ENCODE measurements at regions not wholly inside any gene's neighbourhood (a gene's known extent, or its start where the extent isn't known, plus 50 kb on each side); places are given as distances from the start of the nearest gene placed in this dataset.
"Not testable (repeated sequence)": the region's sequence is repeated elsewhere in the genome, so short reads cannot be mapped to it uniquely, and the experiment has no call there.

DNA sequence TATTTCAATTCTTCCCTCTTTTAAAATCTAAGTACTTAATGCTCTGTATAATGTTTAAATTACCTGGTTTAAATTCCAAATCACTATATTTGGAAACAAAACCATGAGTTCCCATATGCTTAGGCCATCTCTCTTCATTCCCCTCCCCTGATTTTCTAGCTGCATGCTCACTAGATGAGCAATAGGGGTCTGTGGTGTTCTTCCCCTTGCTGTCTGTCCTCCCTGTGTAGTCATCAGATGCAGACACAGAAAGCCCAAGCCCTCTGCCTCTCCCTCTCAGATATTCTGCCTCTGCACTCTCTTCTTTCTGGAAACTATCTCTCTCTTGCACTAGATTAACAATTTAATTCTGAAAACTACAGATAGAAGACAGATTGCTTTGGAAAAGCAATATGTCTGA, 1730.2 kb downstream of the OLFM4 start:
- H3K36me3 Mint-ChIP-seq (ENCODE audit: low read depth) = no peaks in the 10 kb centered on the region
- H3K4me3 Mint-ChIP-seq = no peak overlapping the region
- H3K27me3 Mint-ChIP-seq = no peaks in the 10 kb centered on the region
- no peaks in the 10 kb centered on the region for H3K4me1 Mint-ChIP-seq
- ATAC-seq (replicated peaks) = no peak
- H3K9me3 Mint-ChIP-seq = peaks cover 24% of the 10 kb centered on the region
- H3K27ac Mint-ChIP-seq = no peak overlapping the region

DNA sequence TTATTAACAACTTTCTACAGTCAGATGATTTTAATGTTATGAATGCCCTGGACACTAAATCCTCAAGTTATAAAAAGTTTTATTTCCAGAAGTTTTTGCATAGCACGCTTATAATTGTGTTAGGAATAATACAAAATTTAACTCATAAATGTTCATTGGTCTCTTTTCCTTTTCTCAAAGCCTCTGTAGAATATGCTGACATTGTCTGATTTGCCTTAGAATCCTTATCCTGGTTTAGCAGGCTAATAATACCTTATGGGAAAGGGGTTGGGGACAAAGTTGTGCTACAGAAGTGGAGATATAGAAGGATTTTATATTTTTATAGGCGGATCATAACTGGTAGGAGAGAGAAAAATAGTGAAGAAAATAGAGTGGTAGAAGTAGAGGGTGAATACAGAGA, 1739.6 kb downstream of the OLFM4 start:
- Mint-ChIP-seq H3K27ac (no peak overlapping the region), H3K36me3 (ENCODE audit: low read depth) (no peaks in the 10 kb centered on the region), H3K9me3 (peaks cover 11% of the 10 kb centered on the region), H3K27me3 (no peaks in the 10 kb centered on the region), H3K4me1 (no peaks in the 10 kb centered on the region), H3K4me3 (no peak overlapping the region)
- no peak for ATAC-seq (replicated peaks)

DNA sequence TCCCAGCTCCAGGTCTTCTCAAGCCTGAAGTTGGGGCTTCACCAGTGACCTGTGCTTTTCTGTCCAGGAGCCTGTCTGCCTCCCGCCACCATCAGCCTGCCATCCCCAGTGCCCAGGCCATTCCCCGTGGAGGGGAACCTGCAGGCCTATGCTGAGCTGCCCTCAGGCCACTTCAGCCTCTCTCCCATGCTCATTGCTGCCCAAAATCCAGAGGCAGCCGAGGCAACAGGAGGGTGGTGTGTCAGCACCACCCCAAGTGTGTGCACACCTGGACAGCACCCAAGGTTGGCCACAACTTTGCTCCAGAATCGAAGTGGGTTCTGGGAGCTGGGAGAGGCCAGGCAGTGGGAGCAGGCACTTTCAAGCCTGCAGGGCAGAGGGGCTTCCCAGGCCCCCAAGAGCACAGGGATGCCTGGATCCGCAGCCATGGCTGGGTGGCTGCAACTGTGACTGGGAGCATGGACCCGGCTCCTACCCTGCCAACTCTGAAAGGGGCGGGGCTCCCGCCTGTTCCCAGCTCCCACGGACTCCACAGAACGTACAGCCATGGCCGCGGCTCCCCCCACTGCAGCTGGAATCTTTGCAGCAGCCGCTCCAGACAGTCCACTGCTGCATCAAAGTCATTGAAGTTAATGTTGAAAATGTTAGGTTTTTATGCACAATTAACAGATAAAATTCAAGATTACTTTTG, 1747.0 kb downstream of the OLFM4 start:
- H3K27ac Mint-ChIP-seq = no peak overlapping the region
- no peaks in the 10 kb centered on the region for H3K27me3 Mint-ChIP-seq
- H3K36me3 Mint-ChIP-seq (ENCODE audit: low read depth) = no peaks in the 10 kb centered on the region
- peaks cover 4% of the 10 kb centered on the region for H3K9me3 Mint-ChIP-seq
- no peak overlapping the region for H3K4me3 Mint-ChIP-seq
- no peak for ATAC-seq (replicated peaks)
- H3K4me1 Mint-ChIP-seq = no peaks in the 10 kb centered on the region

DNA sequence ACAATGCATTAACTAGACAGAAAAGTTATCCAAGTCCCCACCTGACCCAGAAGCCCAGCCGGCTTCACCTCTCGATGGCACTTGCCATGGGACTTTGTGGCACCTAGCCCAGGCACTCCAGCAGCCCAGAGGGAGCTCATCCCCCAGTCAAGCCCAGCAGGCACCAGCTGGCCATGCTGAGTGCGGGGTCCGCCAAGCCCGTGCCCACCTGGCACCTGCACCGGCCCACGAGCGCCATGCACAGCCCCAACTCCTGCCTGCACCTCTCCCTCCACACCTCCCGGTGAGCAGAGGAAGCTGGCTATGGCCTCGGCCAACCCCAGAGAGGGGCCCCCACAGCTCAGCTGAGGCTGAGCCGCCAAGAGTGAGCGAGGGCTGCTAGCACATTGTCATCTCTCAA, 1759.1 kb downstream of the OLFM4 start:
- H3K4me3 Mint-ChIP-seq = no peak overlapping the region
- no peak for ATAC-seq (replicated peaks)
- H3K36me3 Mint-ChIP-seq (ENCODE audit: low read depth) = no peaks in the 10 kb centered on the region
- H3K9me3 Mint-ChIP-seq = peaks cover 7% of the 10 kb centered on the region
- no peaks in the 10 kb centered on the region for H3K4me1 Mint-ChIP-seq
- no peaks in the 10 kb centered on the region for H3K27me3 Mint-ChIP-seq
- no peak overlapping the region for H3K27ac Mint-ChIP-seq

DNA sequence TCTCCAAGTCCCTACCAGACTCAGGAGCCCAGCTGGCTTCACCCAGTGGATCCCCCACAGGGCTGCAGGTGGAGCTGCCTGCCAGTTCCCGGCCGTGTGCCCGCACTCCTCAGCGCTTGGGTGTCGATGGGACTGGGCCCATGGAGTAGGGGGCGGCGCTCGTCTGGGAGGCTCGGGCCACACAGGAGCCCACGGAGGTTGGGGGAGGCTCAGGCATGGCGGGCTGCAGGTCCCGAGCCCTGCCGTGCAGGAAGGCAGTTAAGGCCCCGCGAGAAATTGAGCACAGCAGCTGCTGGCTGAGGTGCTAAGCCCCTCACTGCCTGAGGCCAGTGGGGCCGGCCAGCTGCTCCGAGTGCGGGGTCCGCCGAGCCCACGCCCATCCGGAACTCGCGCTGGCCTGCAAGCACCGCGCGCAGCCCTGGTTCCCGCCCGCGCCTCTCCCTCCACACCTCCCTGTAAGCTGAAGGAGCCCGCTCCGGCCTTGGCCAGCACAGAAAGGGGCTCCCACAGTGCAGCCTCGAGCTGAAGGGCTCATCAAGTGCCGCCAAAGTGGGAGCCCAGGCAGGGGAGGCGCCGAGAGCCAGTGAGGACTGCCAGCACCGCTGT, 1771.1 kb downstream of the OLFM4 start:
- Mint-ChIP-seq H3K4me3 (no peak overlapping the region), H3K36me3 (ENCODE audit: low read depth) (no peaks in the 10 kb centered on the region), H3K27me3 (no peaks in the 10 kb centered on the region), H3K9me3 (peaks cover 8% of the 10 kb centered on the region), H3K4me1 (no peaks in the 10 kb centered on the region), H3K27ac (no peak overlapping the region)
- no peak for ATAC-seq (replicated peaks)

DNA sequence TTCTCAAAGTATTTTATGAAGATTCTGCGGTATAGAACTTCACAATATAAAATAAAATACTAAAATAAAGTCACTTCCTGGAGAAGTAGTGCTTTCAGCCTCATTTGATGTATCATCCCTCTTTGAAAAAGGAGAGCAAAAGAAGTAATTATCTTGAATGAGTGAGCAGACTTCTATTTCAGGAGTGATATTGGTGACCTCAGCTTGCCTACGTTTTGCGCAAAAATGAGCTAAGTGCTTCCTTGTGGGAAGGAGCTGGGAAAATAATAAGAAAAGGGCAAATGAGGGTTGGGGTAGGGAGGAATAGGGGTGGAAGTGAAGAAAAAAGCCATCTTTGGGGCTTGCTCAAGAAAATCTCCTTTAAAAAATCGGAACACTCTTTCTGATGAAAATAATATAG, 1773.6 kb downstream of the OLFM4 start:
- no peak overlapping the region for H3K4me3 Mint-ChIP-seq
- H3K27me3 Mint-ChIP-seq = no peaks in the 10 kb centered on the region
- H3K27ac Mint-ChIP-seq = no peak overlapping the region
- H3K36me3 Mint-ChIP-seq (ENCODE audit: low read depth) = no peaks in the 10 kb centered on the region
- no peak for ATAC-seq (replicated peaks)
- H3K9me3 Mint-ChIP-seq = peaks cover 12% of the 10 kb centered on the region
- H3K4me1 Mint-ChIP-seq = no peaks in the 10 kb centered on the region

DNA sequence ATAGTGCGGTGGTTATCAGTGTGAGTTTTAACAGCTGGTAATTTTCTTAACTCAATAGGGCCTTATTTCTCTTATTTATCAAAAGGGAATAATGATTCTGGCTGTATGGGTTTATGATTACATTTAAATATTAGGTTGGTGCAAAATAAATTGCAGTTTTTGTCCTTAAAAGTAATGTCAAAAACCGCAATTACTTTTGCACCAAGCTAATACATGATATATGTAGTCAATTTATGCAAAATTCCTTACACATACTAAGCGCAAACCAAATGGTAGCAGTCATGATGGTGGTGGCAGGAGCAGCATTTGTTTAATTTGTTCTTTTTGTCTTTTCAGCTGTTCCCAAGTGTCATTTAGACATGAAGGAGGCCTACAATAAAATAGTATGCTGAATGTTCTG, 1777.1 kb downstream of the OLFM4 start:
- H3K9me3 Mint-ChIP-seq = peaks cover 20% of the 10 kb centered on the region
- ATAC-seq (replicated peaks) = no peak
- H3K4me1 Mint-ChIP-seq = no peaks in the 10 kb centered on the region
- no peak overlapping the region for H3K27ac Mint-ChIP-seq
- no peaks in the 10 kb centered on the region for H3K27me3 Mint-ChIP-seq
- no peaks in the 10 kb centered on the region for H3K36me3 Mint-ChIP-seq (ENCODE audit: low read depth)
- no peak overlapping the region for H3K4me3 Mint-ChIP-seq

DNA sequence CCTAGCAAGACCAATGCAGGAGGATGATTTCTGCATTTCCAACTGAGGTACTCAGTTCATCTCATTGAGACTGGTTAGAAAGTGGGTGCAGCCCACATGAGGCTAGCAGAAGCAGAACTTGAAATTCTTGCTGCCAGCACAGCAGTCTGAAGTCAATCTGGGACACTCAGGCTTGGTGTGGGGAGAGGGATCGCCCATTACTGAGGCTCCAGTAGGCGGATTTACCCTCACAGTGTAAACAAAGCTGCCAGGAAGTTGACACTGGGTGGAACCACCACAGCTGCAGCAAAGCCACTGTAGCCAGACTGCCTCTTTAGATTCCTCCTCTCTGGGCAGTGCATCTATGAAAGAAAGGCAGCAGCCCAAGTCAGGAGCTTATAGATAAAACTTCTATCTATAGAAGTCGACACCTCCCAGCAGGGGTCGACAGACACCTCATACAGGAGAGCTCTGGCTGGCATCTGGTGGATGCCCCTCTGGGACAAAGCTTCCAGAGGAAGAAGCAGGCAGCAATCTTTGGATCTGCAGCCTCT, 1793.4 kb downstream of the OLFM4 start:
- H3K4me1 Mint-ChIP-seq; H3K27me3 Mint-ChIP-seq; H3K27ac Mint-ChIP-seq; ATAC-seq (replicated peaks); H3K36me3 Mint-ChIP-seq (ENCODE audit: low read depth); H3K4me3 Mint-ChIP-seq: not testable (repeated sequence)
- H3K9me3 Mint-ChIP-seq = peaks cover 13% of the 10 kb centered on the region

DNA sequence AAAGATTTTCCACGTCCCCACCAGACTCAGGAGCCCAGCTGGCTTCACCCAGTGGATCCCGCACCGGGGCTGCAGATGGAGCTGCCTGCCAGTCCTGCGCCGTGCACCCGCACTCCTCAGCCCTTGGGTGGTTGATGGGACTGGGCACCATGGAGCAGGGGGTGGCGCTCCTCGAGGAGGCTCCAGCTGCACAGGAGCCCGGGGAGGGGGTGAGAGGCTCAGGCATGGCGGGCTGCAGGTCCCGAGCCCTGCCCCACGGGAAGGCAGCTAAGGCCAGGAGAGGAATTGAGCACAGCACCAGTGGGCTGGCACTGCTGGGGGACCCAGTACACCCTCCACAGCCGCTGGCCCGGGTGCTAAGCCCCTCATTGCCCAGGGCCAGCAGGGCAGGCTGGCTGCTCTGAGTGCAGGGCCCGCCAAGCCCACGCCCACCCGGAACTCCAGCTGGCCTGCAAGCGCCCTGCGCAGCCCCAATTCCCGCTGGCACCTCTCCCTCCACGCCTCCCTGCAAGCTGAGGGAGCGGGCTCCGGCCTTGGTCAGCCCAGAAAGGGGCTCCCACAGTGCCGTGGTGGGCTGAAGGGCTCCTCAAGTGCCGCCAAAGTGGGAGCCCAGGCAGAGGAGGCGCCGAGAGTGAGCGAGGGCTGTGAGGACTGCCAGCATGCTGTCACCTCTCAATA, 1800.9 kb downstream of the OLFM4 start:
- H3K4me3 Mint-ChIP-seq; H3K4me1 Mint-ChIP-seq; H3K27ac Mint-ChIP-seq; H3K27me3 Mint-ChIP-seq; ATAC-seq (replicated peaks); H3K36me3 Mint-ChIP-seq (ENCODE audit: low read depth): not testable (repeated sequence)
- H3K9me3 Mint-ChIP-seq = peaks cover 20% of the 10 kb centered on the region

DNA sequence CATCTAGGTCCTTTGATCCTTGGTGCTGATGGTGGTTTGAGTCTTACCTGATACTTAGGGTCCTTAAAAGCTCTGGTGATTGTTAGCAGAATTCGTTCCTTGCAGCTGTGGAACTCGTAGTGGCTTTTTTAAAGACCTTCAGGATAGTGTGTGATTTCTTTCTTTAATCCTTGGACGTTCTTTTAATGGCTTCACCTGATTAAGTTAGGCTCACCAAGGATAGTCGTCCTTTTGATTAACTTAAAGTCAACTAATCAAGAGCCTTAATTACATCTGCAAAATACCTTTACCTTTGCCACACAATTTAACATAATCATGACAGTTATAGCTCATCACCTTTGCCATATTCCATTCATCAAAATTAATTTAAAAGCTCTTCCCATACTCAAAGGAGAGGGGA, 1807.7 kb downstream of the OLFM4 start:
- H3K4me3 Mint-ChIP-seq = no peak overlapping the region
- peaks cover 9% of the 10 kb centered on the region for H3K9me3 Mint-ChIP-seq

DNA sequence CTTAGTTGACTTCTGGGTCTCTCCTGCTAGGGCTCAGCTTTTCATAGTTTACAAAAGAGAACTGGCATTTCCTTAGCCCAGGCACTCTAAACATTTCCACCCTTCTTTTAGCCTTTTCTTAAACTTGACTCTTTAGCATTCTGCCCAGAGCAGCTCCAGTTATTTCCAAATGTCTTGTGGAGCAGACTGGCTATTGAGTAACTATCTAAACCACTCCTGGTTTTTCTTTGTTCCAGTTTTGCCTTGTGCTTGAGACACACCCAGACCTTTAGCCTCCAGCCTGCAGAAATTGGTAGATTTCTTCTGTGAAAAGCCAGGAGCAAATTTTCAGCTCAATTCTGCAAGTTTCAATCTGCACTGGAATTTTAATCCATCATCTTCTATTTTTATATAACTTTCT, 1813.1 kb downstream of the OLFM4 start:
- Mint-ChIP-seq H3K27me3 (no peaks in the 10 kb centered on the region), H3K4me1 (no peaks in the 10 kb centered on the region), H3K4me3 (no peak overlapping the region), H3K36me3 (ENCODE audit: low read depth) (no peaks in the 10 kb centered on the region), H3K9me3 (peaks cover 11% of the 10 kb centered on the region), H3K27ac (no peak overlapping the region)
- ATAC-seq (replicated peaks) = no peak

More for the DNA sequence above, 1807.7 kb downstream of the OLFM4 start:
- ATAC-seq (replicated peaks) = no peak
- Mint-ChIP-seq H3K4me1 (no peaks in the 10 kb centered on the region), H3K27ac (no peak overlapping the region), H3K36me3 (ENCODE audit: low read depth) (no peaks in the 10 kb centered on the region), H3K27me3 (no peaks in the 10 kb centered on the region)

DNA sequence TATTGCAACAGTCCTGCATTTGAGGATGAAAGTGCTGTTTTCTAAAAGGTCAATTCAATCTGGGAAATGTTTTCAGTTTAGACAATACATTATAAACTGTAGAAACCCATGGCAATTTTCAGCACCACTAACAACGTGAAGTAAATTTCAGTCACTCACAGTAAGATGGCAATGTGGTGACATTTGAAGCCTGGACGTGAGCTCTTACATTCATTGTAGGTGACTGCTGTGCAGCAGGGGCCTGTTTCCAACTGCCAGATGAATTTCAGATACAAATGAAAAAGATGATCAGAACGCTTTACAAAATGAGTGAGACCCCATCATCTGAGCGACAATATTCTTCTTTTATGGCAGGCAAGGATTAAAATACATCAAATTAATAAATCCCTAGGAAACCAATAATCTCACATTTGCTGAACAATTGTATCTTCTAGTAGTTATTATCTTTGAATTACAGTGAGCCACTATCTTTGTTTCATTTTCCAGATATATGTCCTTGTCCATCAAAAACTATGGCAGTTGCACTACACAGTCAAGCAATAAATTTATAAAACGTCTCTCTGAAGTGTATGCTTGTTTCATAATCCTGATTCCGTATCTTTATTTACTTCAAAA, 1816.8 kb downstream of the OLFM4 start:
- no peaks in the 10 kb centered on the region for H3K36me3 Mint-ChIP-seq (ENCODE audit: low read depth)
- H3K27me3 Mint-ChIP-seq = no peaks in the 10 kb centered on the region
- H3K9me3 Mint-ChIP-seq = peaks cover 16% of the 10 kb centered on the region
- H3K27ac Mint-ChIP-seq = no peak overlapping the region
- no peaks in the 10 kb centered on the region for H3K4me1 Mint-ChIP-seq
- no peak overlapping the region for H3K4me3 Mint-ChIP-seq
- ATAC-seq (replicated peaks) = no peak

DNA sequence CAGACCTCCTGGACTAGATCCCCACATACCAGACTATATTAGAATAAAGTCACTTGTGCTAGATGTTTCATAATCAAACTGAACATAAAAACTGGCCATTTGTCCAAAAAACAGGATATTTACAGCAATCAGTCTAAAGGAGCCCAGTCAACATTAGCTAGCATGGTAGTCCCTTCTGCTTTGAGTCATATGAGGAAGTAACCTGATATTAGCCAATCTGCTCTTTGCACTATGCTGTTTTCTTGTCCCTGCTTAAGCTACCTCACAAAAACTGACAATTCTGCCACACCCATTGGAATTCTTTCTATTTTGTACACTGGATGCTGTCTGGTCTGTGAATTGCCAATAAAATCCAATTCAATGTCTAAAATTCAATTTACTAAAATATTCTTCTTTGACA, 1824.2 kb downstream of the OLFM4 start:
- Mint-ChIP-seq H3K27me3 (no peaks in the 10 kb centered on the region), H3K4me3 (no peak overlapping the region), H3K36me3 (ENCODE audit: low read depth) (no peaks in the 10 kb centered on the region), H3K27ac (no peak overlapping the region), H3K4me1 (no peaks in the 10 kb centered on the region), H3K9me3 (peaks cover 13% of the 10 kb centered on the region)
- no peak for ATAC-seq (replicated peaks)

DNA sequence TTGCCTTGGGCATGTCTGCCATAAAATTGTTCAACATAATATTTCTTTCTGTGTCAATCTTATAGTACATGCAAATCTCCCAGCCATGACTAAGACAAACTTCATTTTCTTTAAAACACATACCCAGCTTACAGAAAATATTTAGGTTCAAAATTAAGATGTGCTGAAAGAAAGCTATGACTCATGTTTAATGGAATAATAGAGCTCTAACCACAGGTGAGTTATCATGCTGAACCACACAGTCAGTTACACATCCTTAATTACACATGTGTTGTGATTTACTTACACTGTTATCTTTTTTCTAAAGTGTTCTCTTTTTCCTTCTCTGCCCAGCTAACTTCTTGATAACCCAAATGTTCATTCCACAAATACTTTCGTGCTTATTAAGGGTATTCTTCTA, 1831.2 kb downstream of the OLFM4 start:
- Mint-ChIP-seq H3K4me3 (no peak overlapping the region), H3K27ac (no peak overlapping the region), H3K4me1 (no peaks in the 10 kb centered on the region), H3K9me3 (peaks cover 9% of the 10 kb centered on the region), H3K36me3 (ENCODE audit: low read depth) (no peaks in the 10 kb centered on the region), H3K27me3 (no peaks in the 10 kb centered on the region)
- ATAC-seq (replicated peaks) = no peak

DNA sequence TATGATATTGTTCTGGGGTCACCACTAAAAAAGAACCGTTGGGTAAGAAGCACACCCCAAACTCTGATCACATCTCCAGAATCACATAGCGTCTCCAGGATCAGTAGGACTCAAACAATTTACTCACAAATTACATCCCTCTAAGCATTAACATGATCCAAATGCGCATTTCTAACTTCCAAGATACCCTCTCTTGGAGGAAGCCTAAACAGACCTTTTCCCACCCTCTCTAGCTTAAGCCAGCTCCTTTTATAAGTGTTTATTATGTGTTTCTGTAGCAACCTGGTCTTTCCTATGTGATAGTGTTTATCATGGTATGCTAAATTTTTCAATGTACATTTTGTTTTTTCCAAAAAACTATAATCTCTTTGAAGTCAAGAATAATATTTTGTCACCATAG, 1846.5 kb downstream of the OLFM4 start:
- H3K4me3 Mint-ChIP-seq = no peak overlapping the region
- no peaks in the 10 kb centered on the region for H3K4me1 Mint-ChIP-seq
- H3K36me3 Mint-ChIP-seq (ENCODE audit: low read depth) = no peaks in the 10 kb centered on the region
- H3K27ac Mint-ChIP-seq = no peak overlapping the region
- no peaks in the 10 kb centered on the region for H3K9me3 Mint-ChIP-seq
- H3K27me3 Mint-ChIP-seq = no peaks in the 10 kb centered on the region
- ATAC-seq (replicated peaks) = no peak

Data from activated T-helper 17 cell treated with anti-CD3 and anti-CD28 coated beads, Interleukin-2, amount 50 U/mL, for 72 hours (primary cell).